NCI-H2107 treated with DMSO at 0.1 percent for 48 hours (cell line): ENCODE measurements at regions not wholly inside any gene's neighbourhood (a gene's known extent, or its start where the extent isn't known, plus 50 kb on each side); places are given as distances from the start of the nearest gene placed in this dataset.
"Not testable (repeated sequence)": the region's sequence is repeated elsewhere in the genome, so short reads cannot be mapped to it uniquely, and the experiment has no call there.

ENCODE experiments used
- DNase-seq: peaks from one replicate; lab custom pipeline; 2025; ENCODE audit not compliant: unreplicated experiment; lab: John Stamatoyannopoulos, UW

GRCh38 chr2:82487354-82487753 is 1971.7 kb downstream of the SUCLG1 start:
- no peak for DNase-seq

GRCh38 chr2:82485701-82486100 is 1973.4 kb downstream of the SUCLG1 start:
- DNase-seq: no peak

- DNase-seq: no peak
Measured at GRCh38 chr2:82481207-82481606, 1977.9 kb downstream of the SUCLG1 start.

GRCh38 chr2:82478641-82479040 is 1980.4 kb downstream of the SUCLG1 start:
- DNase-seq: no peak

GRCh38 chr2:82476094-82476493 is 1983.0 kb downstream of the SUCLG1 start:
- no peak for DNase-seq

GRCh38 chr2:82428251-82428650 is 2030.8 kb downstream of the SUCLG1 start:
- DNase-seq: no peak

- DNase-seq: no peak
Measured at GRCh38 chr2:82412021-82412420, 2047.1 kb downstream of the SUCLG1 start.

GRCh38 chr2:82411071-82411470 is 2048.0 kb downstream of the SUCLG1 start:
- DNase-seq: no peak

GRCh38 chr2:82395531-82395930 is 2063.5 kb downstream of the SUCLG1 start:
- DNase-seq: no peak

- no peak for DNase-seq
Measured at GRCh38 chr2:82391386-82391785, 2067.7 kb downstream of the SUCLG1 start.

GRCh38 chr2:82355622-82356021 is 2051.1 kb upstream of the LRRTM1 start:
- DNase-seq: no peak

- no peak for DNase-seq
Measured at GRCh38 chr2:82345910-82346309, 2041.4 kb upstream of the LRRTM1 start.

- no peak for DNase-seq
Measured at GRCh38 chr2:82344670-82345069, 2040.1 kb upstream of the LRRTM1 start.

- no peak for DNase-seq
Measured at GRCh38 chr2:82342356-82342755, 2037.8 kb upstream of the LRRTM1 start.

GRCh38 chr2:82340578-82341053 is 2036.1 kb upstream of the LRRTM1 start:
- no peak for DNase-seq

- DNase-seq: no peak
Measured at GRCh38 chr2:82339805-82340204, 2035.3 kb upstream of the LRRTM1 start.

GRCh38 chr2:82333697-82334096 is 2029.1 kb upstream of the LRRTM1 start:
- no peak for DNase-seq

- DNase-seq: no peak
Measured at GRCh38 chr2:82330155-82330554, 2025.6 kb upstream of the LRRTM1 start.

GRCh38 chr2:82326180-82326767 is 2021.7 kb upstream of the LRRTM1 start:
- not testable (repeated sequence) for DNase-seq

GRCh38 chr2:82320296-82320695 is 2015.7 kb upstream of the LRRTM1 start:
- no peak for DNase-seq

GRCh38 chr2:82317012-82317411 is 2012.5 kb upstream of the LRRTM1 start:
- DNase-seq: no peak

- no peak for DNase-seq
Measured at GRCh38 chr2:82316586-82316985, 2012.0 kb upstream of the LRRTM1 start.

GRCh38 chr2:82314836-82315472 is 2010.4 kb upstream of the LRRTM1 start:
- no peak for DNase-seq
